ENCODE measurements at regions not wholly inside any gene's neighbourhood (a gene's known extent, or its start where the extent isn't known, plus 50 kb on each side); places are given as distances from the start of the nearest gene placed in this dataset.
"Not testable (repeated sequence)": the region's sequence is repeated elsewhere in the genome, so short reads cannot be mapped to it uniquely, and the experiment has no call there.

DNA sequence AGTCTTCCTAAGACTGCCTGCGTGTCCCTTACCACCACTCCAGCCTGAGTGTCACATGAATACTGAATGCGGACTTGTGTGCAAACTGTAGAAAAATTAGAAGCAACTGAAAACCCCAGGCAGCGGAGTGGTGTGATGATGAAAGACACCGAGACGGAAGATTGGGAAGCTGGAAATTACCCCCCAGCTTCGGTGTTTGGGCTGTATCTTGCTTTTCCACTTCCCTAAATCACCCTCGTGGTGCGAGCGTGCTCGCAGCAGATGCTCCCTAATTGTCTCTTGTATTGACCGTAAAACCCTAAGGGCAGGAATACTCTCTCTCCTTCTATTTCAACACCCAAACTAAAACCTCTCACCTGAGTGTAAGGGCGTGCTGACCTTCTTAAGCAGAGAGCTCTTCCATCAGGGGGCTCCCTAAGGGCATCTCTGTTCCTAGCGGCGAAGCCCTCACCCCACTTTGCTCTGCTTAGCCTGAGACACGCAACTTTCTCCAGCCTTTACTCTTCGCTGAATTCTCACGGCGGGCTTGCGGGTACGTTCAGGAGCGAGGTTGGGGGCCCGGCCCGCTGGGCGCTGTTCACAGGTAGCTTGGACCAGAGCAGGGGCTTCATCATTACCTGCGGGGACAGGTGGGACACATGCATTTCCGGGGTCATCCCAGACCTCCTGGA, 62.4 kb downstream of the CRYBB2 start:
- no peaks in the 10 kb centered on the region for H3K9me3 ChIP-seq (ENCODE audit: low read length)
- H3K36me3 ChIP-seq (ENCODE audit: insufficient read depth, low read length), result no peaks in the 10 kb centered on the region
- H2AFZ ChIP-seq (ENCODE audit: low read depth, low read length), result no peak overlapping the region
- no peak overlapping the region for H3K4me3 ChIP-seq (ENCODE audit: low read length)
- H3K4me1 ChIP-seq (ENCODE audit: insufficient read depth, low read length), result peaks cover 3% of the 10 kb centered on the region
- H3K27me3 ChIP-seq (ENCODE audit: insufficient read depth, low read length), result peaks cover 50% of the 10 kb centered on the region

DNA sequence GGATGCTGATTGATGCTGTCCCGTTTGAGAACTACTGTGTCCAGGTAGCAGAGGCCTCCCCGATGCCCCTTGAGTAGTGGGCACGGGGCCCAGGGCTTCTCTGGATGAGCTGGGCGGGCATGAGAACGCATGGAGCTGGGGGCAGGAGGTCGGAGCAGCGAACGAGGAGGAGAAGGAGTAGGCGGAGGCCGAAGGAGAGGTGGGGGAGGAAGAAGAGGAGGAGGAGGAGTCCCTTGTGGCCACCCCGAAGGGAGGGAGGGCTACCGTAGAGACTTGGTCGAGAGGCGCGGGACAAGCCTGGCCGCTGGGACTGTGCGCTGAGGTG, 62.9 kb downstream of the CRYBB2 start:
- Histone ChIP-seq H3K9me3 (ENCODE audit: low read length) (no peaks in the 10 kb centered on the region), H3K27me3 (ENCODE audit: insufficient read depth, low read length) (peaks cover 50% of the 10 kb centered on the region), H3K4me3 (ENCODE audit: low read length) (peak overlapping the region; percentile 35)

DNA sequence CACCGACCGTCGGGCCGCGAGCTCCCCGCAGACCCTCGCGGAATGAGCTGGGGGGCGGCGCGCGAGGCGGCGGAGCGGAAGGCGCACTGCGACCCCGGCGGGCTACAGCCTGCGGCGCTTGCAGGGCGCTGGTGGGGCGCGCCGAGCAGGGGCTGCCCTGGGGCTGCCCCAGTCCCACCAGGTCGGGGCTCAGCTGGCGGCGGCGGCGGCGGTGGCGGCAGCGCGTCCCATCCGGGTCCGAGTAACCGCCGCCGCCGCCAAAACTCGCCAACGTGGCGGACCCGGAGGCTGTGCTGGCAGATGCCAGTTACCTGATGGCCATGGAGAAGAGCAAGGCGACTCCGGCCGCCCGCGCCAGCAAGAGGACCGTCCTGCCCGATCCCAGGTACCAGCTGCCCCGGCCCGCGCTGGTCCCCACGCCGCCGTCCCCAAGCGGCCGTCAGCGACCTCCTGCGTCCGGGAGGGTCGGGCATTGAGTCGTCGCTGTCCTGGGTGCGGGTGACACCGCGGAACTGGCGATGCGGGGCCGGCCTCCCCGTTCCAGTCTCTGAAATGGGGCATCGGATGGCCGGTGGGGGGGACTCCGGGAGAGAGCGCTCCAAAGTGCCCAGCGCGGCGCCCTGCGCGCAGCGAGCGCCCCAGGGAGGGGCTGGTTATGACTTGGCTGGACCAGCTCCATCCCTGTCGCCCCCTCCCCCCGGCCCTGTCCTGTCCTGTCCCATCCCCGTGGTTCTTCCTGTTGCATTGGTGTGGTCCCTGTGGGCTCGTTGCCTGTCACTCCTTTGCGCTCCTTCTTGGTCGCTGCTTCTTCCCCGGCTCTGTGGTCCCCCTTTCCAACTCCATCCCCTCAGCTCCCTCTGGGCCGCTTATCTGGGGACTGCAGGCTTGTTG, 63.5 kb downstream of the CRYBB2 start:
- peaks cover 50% of the 10 kb centered on the region for H3K27me3 ChIP-seq (ENCODE audit: insufficient read depth, low read length)

More for the DNA sequence above, 62.9 kb downstream of the CRYBB2 start:
- Histone ChIP-seq H3K36me3 (ENCODE audit: insufficient read depth, low read length) (no peaks in the 10 kb centered on the region), H2AFZ (ENCODE audit: low read depth, low read length) (peak overlapping the region; percentile 65), H3K4me1 (ENCODE audit: insufficient read depth, low read length) (peaks cover 3% of the 10 kb centered on the region)

GRCh38 chr22:25288481-25288880, 69.0 kb downstream of the CRYBB2 start:
- H3K4me1 ChIP-seq (ENCODE audit: insufficient read depth, low read length); H3K4me3 ChIP-seq (ENCODE audit: low read length): not testable (repeated sequence)
- H3K27me3 ChIP-seq (ENCODE audit: insufficient read depth, low read length), result peaks cover 18% of the 10 kb centered on the region

More for the DNA sequence above, 63.5 kb downstream of the CRYBB2 start:
- Histone ChIP-seq H3K4me1 (ENCODE audit: insufficient read depth, low read length) (peaks cover 3% of the 10 kb centered on the region), H3K9me3 (ENCODE audit: low read length) (no peaks in the 10 kb centered on the region), H2AFZ (ENCODE audit: low read depth, low read length) (peak overlapping the region; percentile 65), H3K36me3 (ENCODE audit: insufficient read depth, low read length) (no peaks in the 10 kb centered on the region), H3K4me3 (ENCODE audit: low read length) (peak overlapping the region; percentile 35)

GRCh38 chr22:25301912-25302311, 82.5 kb downstream of the CRYBB2 start:
- not testable (repeated sequence) for H3K4me1 ChIP-seq (ENCODE audit: insufficient read depth, low read length); H3K9me3 ChIP-seq (ENCODE audit: low read length); H2AFZ ChIP-seq (ENCODE audit: low read depth, low read length); H3K4me3 ChIP-seq (ENCODE audit: low read length); H3K27me3 ChIP-seq (ENCODE audit: insufficient read depth, low read length); H3K36me3 ChIP-seq (ENCODE audit: insufficient read depth, low read length)

More at GRCh38 chr22:25288481-25288880, 69.0 kb downstream of the CRYBB2 start:
- not testable (repeated sequence) for H3K36me3 ChIP-seq (ENCODE audit: insufficient read depth, low read length); H2AFZ ChIP-seq (ENCODE audit: low read depth, low read length); H3K9me3 ChIP-seq (ENCODE audit: low read length)

GRCh38 chr22:25309586-25309985, 90.1 kb downstream of the CRYBB2 start:
- H3K4me3 ChIP-seq (ENCODE audit: low read length); H3K4me1 ChIP-seq (ENCODE audit: insufficient read depth, low read length); H2AFZ ChIP-seq (ENCODE audit: low read depth, low read length); H3K27me3 ChIP-seq (ENCODE audit: insufficient read depth, low read length); H3K9me3 ChIP-seq (ENCODE audit: low read length); H3K36me3 ChIP-seq (ENCODE audit: insufficient read depth, low read length): not testable (repeated sequence)

- not testable (repeated sequence) for H3K27me3 ChIP-seq (ENCODE audit: insufficient read depth, low read length); H3K4me1 ChIP-seq (ENCODE audit: insufficient read depth, low read length); H3K4me3 ChIP-seq (ENCODE audit: low read length); H3K9me3 ChIP-seq (ENCODE audit: low read length); H2AFZ ChIP-seq (ENCODE audit: low read depth, low read length); H3K36me3 ChIP-seq (ENCODE audit: insufficient read depth, low read length)
Measured at GRCh38 chr22:25311924-25312323, 92.5 kb downstream of the CRYBB2 start.

GRCh38 chr22:25318081-25318823, 98.8 kb downstream of the CRYBB2 start:
- H3K9me3 ChIP-seq (ENCODE audit: low read length), result no peaks in the 10 kb centered on the region
- no peak overlapping the region for H3K4me3 ChIP-seq (ENCODE audit: low read length)
- peaks cover 3% of the 10 kb centered on the region for H3K27me3 ChIP-seq (ENCODE audit: insufficient read depth, low read length)
- H3K4me1 ChIP-seq (ENCODE audit: insufficient read depth, low read length), result no peaks in the 10 kb centered on the region
- H3K36me3 ChIP-seq (ENCODE audit: insufficient read depth, low read length), result no peaks in the 10 kb centered on the region
- H2AFZ ChIP-seq (ENCODE audit: low read depth, low read length), result no peak overlapping the region

- no peak overlapping the region for H3K4me3 ChIP-seq (ENCODE audit: low read length)
- H3K4me1 ChIP-seq (ENCODE audit: insufficient read depth, low read length), result no peaks in the 10 kb centered on the region
- no peaks in the 10 kb centered on the region for H3K9me3 ChIP-seq (ENCODE audit: low read length)
- H3K36me3 ChIP-seq (ENCODE audit: insufficient read depth, low read length), result no peaks in the 10 kb centered on the region
- peaks cover 8% of the 10 kb centered on the region for H3K27me3 ChIP-seq (ENCODE audit: insufficient read depth, low read length)
- no peak overlapping the region for H2AFZ ChIP-seq (ENCODE audit: low read depth, low read length)
Measured at GRCh38 chr22:25327018-25327755, 107.7 kb downstream of the CRYBB2 start.

GRCh38 chr22:25331050-25331449, 111.6 kb downstream of the CRYBB2 start:
- H3K4me3 ChIP-seq (ENCODE audit: low read length), result no peak overlapping the region
- no peaks in the 10 kb centered on the region for H3K36me3 ChIP-seq (ENCODE audit: insufficient read depth, low read length)
- H3K27me3 ChIP-seq (ENCODE audit: insufficient read depth, low read length), result peaks cover 6% of the 10 kb centered on the region
- peaks cover under 1% of the 10 kb centered on the region for H3K4me1 ChIP-seq (ENCODE audit: insufficient read depth, low read length)
- no peaks in the 10 kb centered on the region for H3K9me3 ChIP-seq (ENCODE audit: low read length)
- no peak overlapping the region for H2AFZ ChIP-seq (ENCODE audit: low read depth, low read length)

- not testable (repeated sequence) for H3K4me3 ChIP-seq (ENCODE audit: low read length); H3K27me3 ChIP-seq (ENCODE audit: insufficient read depth, low read length); H2AFZ ChIP-seq (ENCODE audit: low read depth, low read length); H3K36me3 ChIP-seq (ENCODE audit: insufficient read depth, low read length); H3K4me1 ChIP-seq (ENCODE audit: insufficient read depth, low read length); H3K9me3 ChIP-seq (ENCODE audit: low read length)
Measured at GRCh38 chr22:25331911-25332310, 112.5 kb downstream of the CRYBB2 start.

DNA sequence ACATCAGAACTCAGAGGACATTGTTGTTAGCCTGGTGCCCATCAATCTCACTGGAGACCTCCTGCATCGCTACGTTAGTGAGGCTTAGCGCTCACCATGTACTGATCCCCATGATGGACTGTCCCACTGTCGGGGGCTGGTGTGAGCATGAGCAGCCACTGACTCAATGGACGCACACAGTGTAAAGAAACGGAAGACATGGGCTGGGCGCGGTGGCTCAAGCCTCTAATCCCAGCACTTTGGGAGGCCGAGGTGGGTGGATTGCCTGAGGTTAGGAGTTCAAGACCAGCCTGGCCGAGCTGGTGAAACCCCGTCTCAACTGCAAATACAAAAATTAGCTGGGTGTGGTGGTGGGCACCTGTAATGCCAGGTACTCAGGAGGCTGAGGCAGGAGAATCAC, 112.9 kb downstream of the CRYBB2 start:
- no peak overlapping the region for H3K4me3 ChIP-seq (ENCODE audit: low read length)
- no peak overlapping the region for H2AFZ ChIP-seq (ENCODE audit: low read depth, low read length)
- no peaks in the 10 kb centered on the region for H3K9me3 ChIP-seq (ENCODE audit: low read length)

GRCh38 chr22:25334162-25334490, 114.7 kb downstream of the CRYBB2 start:
- H3K9me3 ChIP-seq (ENCODE audit: low read length), result no peaks in the 10 kb centered on the region
- no peaks in the 10 kb centered on the region for H3K36me3 ChIP-seq (ENCODE audit: insufficient read depth, low read length)
- no peak overlapping the region for H2AFZ ChIP-seq (ENCODE audit: low read depth, low read length)

More for the DNA sequence above, 112.9 kb downstream of the CRYBB2 start:
- Histone ChIP-seq H3K36me3 (ENCODE audit: insufficient read depth, low read length) (no peaks in the 10 kb centered on the region), H3K4me1 (ENCODE audit: insufficient read depth, low read length) (peaks cover 12% of the 10 kb centered on the region), H3K27me3 (ENCODE audit: insufficient read depth, low read length) (no peaks in the 10 kb centered on the region)

More at GRCh38 chr22:25334162-25334490, 114.7 kb downstream of the CRYBB2 start:
- no peaks in the 10 kb centered on the region for H3K27me3 ChIP-seq (ENCODE audit: insufficient read depth, low read length)
- peaks cover 12% of the 10 kb centered on the region for H3K4me1 ChIP-seq (ENCODE audit: insufficient read depth, low read length)
- H3K4me3 ChIP-seq (ENCODE audit: low read length), result no peak overlapping the region
